ENCODE measurements at regions not wholly inside any gene's neighbourhood (a gene's known extent, or its start where the extent isn't known, plus 50 kb on each side); places are given as distances from the start of the nearest gene placed in this dataset.

DNA sequence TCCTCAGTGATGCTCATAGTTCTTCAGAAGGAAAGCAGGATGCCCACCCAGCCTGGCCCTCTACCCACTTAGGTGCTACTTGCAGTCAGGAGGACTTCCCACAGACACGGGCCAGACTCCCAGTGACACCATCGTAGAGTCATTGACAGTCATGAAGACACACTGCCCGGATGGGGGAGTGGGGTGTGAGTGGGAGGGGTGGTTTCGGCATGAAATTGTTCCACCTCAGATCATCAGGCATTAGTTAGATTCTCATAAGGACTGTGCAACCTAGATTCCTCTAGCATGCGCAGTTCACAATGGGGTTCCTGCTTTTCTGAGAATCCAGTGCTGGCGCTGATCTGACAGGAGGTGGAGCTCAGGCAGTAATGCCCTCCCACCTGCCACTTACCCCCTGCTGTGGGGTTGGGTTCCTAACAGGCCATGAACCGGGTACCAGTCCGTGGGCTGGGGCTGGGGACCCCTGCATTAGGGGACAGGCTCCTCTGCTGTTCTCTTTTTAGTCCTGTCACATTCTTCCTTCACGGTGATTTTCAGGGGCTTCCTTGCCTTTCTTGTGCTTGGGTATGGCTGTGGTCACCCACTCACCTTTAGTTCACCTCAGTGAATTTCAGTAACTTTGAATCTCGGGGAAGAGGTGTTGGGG lies 88.2 kb upstream of the ANKRD55 start:
- CTCF ChIA-PET: no interaction called here
- POLR2A ChIA-PET: no interaction called here

- POLR2A ChIA-PET: no interaction called here
- CTCF ChIA-PET: no interaction called here
Measured at GRCh38 chr5:56320686-56321085, 87.6 kb upstream of the ANKRD55 start.

GRCh38 chr5:56319526-56320181 lies 86.5 kb upstream of the ANKRD55 start:
- ChIA-PET CTCF (no interaction called here), POLR2A (no interaction called here)

DNA sequence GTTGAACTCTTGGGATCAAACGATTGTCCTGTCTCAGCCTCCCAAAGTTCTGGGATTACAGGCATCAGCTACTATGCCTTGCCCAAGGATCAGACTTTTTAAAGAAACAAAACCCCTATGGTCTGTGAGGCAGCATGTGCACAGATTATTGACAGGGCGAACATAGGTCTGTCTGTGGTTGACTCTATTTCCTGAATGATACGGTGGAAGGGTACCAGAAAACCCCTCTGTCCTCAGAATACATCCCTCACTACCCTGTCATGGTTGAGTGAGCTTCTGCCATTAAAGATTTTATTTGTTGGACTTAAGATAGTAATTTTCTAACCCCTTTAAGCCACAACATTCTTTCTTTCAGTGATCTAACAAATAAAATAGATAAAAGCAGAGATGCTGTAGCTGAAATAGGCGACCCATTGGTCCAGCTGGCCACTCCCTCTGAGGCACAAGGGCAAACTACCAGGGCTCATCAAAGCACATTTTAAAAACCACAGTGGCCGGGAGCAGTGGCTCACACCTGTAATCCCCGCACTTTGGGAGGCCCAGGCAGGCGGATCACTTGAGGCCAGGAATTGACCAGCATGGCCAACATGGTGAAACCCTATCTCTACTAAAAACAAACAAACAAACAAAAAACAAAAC lies 84.9 kb upstream of the ANKRD55 start:
- ChIA-PET CTCF (no interaction called here), POLR2A (no interaction called here)

DNA sequence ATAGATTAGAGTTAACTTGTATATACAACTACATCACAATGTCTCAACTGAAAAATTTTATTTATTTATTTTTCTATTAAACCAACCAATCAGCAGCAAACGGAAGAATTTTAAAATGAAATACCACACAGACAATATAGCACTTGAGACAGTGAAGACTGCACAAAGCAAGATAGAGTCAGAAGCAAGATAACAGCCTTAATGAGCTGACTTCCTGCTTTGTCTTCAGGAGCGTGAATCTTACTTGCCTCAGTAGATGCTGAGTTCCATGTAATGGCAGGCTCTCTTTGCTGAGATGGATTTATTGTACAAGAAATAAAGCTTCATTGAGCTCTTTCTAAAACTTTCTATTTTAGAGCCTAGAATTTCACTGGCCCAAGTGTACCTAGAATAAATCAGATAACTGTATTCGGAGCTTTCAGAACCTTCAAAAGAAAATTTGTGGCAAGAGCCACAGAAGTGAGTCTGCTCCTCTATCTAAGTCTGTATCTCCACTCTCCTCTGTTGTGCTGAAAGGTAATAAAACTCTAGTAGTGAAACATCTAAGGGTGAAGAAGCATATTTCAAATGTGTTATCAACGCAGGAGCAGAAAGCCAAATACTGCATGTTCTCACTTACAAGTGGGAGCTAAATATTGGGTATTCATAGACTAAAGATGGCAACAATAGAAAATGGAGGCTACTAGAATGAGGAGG lies 83.3 kb upstream of the ANKRD55 start:
- CTCF ChIA-PET: no interaction called here
- POLR2A ChIA-PET: no interaction called here

DNA sequence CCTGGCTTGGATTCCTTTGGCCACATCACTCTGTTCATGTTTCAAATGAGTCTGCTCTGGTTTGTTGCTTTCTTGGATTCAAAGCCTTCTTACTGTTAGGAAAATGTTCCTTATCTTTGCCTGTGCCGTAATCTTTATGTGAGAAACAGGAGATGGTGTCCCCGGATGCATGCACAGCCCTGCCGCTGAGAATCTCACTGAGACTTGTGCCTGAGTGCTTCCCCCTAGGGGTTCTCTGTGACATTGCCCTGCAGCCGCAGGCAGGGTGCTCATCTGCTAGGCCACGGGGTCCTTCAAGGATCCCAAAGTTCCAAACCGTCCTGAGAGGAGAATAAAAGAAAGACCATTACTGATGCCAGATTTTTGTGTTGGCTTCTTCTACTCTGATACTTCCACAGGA lies 81.4 kb upstream of the ANKRD55 start:
- CTCF ChIA-PET: no interaction called here

DNA sequence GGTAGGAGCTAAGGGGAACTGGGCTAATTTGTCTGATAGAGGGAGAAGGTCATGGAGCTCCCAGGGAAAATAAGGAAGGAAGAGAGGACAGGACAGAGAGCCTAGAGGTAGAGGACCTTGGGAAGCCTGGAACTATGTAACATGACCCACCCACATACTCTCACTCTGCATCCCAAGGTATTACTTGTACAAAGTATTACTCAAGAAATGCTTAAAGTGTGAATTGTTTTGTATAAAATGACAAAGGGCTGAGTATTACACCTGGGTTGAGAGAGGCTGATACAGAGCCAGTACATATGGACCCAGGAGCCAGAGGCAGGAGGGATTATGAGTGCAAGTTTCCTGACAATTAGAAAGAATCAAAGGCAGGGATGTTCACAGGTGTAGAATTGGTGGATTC lies 80.5 kb upstream of the ANKRD55 start:
- CTCF ChIA-PET: interaction anchor here (0.7 kb wide), 1 partner anchor 13 kb away, joined by 3 read pairs; no protein-coding TSS in a partner anchor
- POLR2A ChIA-PET: no interaction called here

More for the DNA sequence above, 81.4 kb upstream of the ANKRD55 start:
- POLR2A ChIA-PET: no interaction called here

DNA sequence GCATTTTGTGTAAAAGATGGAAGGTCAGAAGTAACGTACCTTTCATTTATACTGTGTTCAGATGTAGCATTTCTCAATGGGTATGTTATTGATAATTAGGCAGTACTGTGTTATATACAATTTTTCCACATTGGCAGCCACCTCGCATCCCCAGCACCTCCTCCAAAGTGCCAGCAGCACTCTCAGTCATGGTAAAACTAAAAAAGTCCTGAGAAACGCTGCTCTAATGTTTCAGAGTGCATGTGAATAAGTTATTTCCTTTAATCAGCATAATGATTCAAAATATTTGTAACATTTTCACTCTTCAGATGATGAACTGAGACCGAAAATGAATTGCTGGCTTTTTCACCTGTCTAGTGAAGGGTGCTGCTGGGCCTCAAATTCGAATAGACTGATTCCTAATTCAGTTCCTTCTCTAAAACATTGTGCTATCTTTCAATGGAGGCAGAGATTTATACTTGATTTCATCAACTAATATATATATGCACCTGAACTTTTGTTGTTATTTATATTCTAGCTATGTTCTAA lies 79.9 kb upstream of the ANKRD55 start:
- ChIA-PET POLR2A (no interaction called here), CTCF (interaction anchor here (0.7 kb wide), 1 partner anchor 13 kb away, joined by 3 read pairs; no protein-coding TSS in a partner anchor)

DNA sequence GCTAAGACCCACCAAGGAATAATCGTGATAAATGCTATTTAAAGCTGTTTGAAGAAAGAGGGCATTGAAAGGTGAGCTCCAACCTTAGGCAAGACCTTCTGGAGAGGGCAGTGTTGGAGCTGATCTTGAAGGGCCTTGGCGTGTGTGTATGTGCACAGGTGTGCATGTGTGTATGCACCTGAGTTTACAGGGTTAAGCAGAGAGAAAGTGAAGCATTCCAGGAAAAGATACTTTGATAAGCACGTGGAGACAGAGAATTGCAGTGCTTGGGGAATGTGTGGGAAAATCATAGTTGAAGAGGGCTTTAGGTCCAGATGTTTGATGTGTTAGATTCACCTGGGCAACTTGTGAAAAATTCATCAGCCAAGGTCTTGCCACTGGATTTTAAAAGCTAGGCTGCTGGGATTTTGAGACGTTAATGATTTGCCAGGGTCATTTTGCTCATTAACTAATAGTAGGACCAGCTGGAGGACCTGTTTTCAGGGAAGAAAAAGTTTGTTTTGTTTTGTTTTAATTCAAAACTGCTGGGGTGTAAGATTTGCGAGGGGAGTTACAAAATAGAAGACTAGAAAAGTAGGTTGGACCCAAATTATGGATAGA lies 78.3 kb upstream of the ANKRD55 start:
- ChIA-PET POLR2A (no interaction called here), CTCF (no interaction called here)

GRCh38 chr5:56310711-56311204 lies 77.6 kb upstream of the ANKRD55 start:
- ChIA-PET POLR2A (no interaction called here), CTCF (no interaction called here)

GRCh38 chr5:56309262-56309826 lies 76.2 kb upstream of the ANKRD55 start:
- CTCF ChIA-PET: no interaction called here
- POLR2A ChIA-PET: no interaction called here

- POLR2A ChIA-PET: no interaction called here
- CTCF ChIA-PET: interaction anchor here (0.6 kb wide), 1 partner anchor 21 kb away, joined by 3 read pairs; no protein-coding TSS in a partner anchor
Measured at GRCh38 chr5:56307714-56308333, 74.7 kb upstream of the ANKRD55 start.

DNA sequence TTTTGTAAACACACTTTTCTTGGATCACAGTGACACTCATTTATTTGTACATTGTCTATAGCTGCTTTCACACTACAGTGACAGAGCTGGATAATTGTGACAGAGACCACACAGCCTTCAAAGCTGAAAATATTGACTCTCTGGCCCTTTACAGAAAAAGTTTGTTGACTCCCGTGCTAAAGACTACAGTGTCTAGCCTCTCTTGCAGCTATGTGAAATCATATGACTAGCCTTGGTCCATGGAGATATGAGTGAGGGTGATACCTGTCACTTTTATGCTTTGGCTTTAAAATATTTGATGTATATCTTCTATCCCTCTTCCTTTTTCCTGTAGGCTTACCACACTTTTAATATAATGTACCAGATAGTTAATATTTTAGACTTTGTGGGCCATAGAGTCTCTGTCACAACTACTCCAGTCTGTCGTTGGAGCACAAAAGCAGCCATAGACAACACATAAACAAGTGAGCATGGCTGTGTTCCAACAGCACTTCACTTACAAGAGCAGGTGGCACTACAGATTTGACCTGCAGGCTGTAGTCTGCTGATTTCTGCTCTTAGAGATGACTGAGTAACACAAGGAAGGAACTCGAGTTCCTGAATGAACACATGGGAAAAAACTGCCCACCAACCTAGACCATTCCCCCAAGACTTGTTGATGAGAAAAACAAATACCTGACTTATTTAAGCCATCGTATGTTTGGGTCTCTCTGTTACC lies 73.5 kb upstream of the ANKRD55 start:
- CTCF ChIA-PET: no interaction called here

DNA sequence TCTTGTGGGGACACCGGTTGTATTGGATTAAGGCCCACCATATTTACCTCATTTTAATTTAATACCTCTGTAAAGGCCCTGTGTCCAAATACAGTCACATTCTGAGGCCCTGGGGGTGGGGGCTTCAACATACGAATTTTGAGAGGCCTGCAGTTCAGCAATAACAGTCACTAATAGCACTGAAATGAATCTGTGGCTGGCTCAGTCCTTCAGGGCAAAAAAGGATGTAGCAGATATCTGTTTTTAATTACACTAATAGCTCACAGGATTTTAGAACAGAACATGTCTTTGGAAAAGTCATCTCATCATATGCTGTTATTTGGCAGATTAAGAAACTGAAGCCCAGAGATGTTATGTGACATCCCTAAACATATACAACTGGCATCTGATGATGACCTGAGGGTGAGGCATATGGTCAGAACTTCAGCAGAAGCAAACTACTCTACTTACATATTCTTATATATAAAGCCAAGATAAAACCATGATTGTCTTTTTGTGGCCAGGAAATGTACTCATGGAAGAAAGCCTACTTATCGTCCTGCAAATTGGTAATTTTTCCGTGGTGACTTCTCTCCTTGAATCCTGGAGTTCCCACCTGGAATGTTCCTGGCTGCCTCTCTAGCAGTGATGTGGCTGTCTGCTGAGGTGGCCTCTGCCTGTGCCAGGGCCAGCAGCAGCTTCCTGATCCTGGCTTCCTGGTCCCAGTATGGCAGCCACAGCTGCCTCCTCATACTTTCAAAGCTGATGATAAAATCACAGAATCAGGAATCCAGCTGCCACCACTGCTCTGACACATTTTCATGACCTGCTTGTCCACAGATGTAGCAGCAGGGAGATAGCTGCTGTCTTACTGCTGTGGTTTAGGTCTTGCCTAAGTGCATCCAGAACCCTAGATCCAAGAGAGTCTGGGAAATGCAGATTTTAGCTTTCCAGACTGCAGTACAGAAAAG lies 72.1 kb upstream of the ANKRD55 start:
- POLR2A ChIA-PET: no interaction called here

More for the DNA sequence above, 73.5 kb upstream of the ANKRD55 start:
- POLR2A ChIA-PET: no interaction called here

GRCh38 chr5:56303511-56303910 lies 70.4 kb upstream of the ANKRD55 start:
- ChIA-PET POLR2A (no interaction called here), CTCF (no interaction called here)

More for the DNA sequence above, 72.1 kb upstream of the ANKRD55 start:
- CTCF ChIA-PET: no interaction called here

- CTCF ChIA-PET: no interaction called here
- POLR2A ChIA-PET: no interaction called here
Measured at GRCh38 chr5:56302027-56302426, 68.9 kb upstream of the ANKRD55 start.

- CTCF ChIA-PET: no interaction called here
Measured at GRCh38 chr5:56301069-56301468, 67.9 kb upstream of the ANKRD55 start.

GRCh38 chr5:56299212-56299611 lies 66.1 kb upstream of the ANKRD55 start:
- POLR2A ChIA-PET: no interaction called here
- CTCF ChIA-PET: no interaction called here

More at GRCh38 chr5:56301069-56301468, 67.9 kb upstream of the ANKRD55 start:
- POLR2A ChIA-PET: no interaction called here
